Keratinocyte (primary cell): ENCODE measurements at regions not wholly inside any gene's neighbourhood (a gene's known extent, or its start where the extent isn't known, plus 50 kb on each side); places are given as distances from the start of the nearest gene placed in this dataset.

ENCODE experiments used
- DNase-seq: peaks from one replicate; pipeline ENCODE4 v3.0.0-alpha.2; 2011; ENCODE audit warnings: low read depth, missing footprints, low spot score
- FAIRE-seq: peaks from 2 replicates; lab custom pipeline; 2011; peaks lifted over from hg19 to GRCh38; lab: Jason Lieb, UNC
- H2AFZ ChIP-seq: 2 replicates; pipeline ENCODE4 v1.6.0; 2012; ENCODE audit warnings: low read length, control low read depth, inconsistent platforms; ENCODE audit not compliant: control insufficient read depth
- H3K27ac ChIP-seq: 2 replicates; pipeline ENCODE4 v1.5.1; 2011; ENCODE audit warnings: low read length; ENCODE audit not compliant: control insufficient read depth, insufficient read depth
- H3K27me3 ChIP-seq: 3 replicates; pipeline ENCODE4 v1.6.0; 2011; ENCODE audit warnings: low read length; ENCODE audit not compliant: control insufficient read depth, insufficient read depth; ENCODE audit errors: extremely low read depth
- H3K36me3 ChIP-seq, 2 experiments: 2 replicates in 1 of 2; 3 replicates in 1 of 2; pipeline ENCODE4 v1.5.1; 2011; ENCODE audit warnings: low read length in 2 of 2, mild to moderate bottlenecking in 1 of 2; ENCODE audit not compliant: control insufficient read depth in 2 of 2, insufficient read depth in 2 of 2; ENCODE audit errors: extremely low read depth in 1 of 2
- H3K4me1 ChIP-seq: 3 replicates; pipeline ENCODE4 v1.5.1; 2011; ENCODE audit warnings: low read length; ENCODE audit not compliant: control insufficient read depth, insufficient read depth; ENCODE audit errors: extremely low read depth
- H3K4me2 ChIP-seq: 3 replicates; pipeline ENCODE4 v1.6.0; 2011; ENCODE audit warnings: low read depth, low read length; ENCODE audit not compliant: control insufficient read depth, insufficient read depth; ENCODE audit errors: extremely low read depth
- H3K4me3 ChIP-seq, 3 experiments: fragments of 200-600 bp in 1 of 3; sonication (generic) in 1 of 3; 2 replicates in 2 of 3; 3 replicates in 1 of 3; pipeline ENCODE4 v1.5.1; 2011 to 2016; ENCODE audit warnings: low read length in 3 of 3, mild to moderate bottlenecking in 3 of 3, control low read depth in 2 of 3, inconsistent platforms in 1 of 3, low read depth in 1 of 3, mixed read lengths in 1 of 3, mixed run types in 1 of 3, moderate library complexity in 1 of 3; ENCODE audit not compliant: control insufficient read depth in 2 of 3, insufficient read depth in 2 of 3; ENCODE audit errors: extremely low read depth in 1 of 3
- H3K79me2 ChIP-seq: 2 replicates; pipeline ENCODE4 v1.6.0; 2012; ENCODE audit warnings: low read length; ENCODE audit not compliant: control insufficient read depth, insufficient read depth
- H3K9ac ChIP-seq: 3 replicates; pipeline ENCODE4 v1.6.0; 2011; ENCODE audit warnings: low read length; ENCODE audit not compliant: control insufficient read depth, insufficient read depth; ENCODE audit errors: extremely low read depth
- H3K9me1 ChIP-seq: 3 replicates; pipeline ENCODE4 v1.6.0; 2011; ENCODE audit warnings: low read length; ENCODE audit not compliant: control insufficient read depth, insufficient read depth; ENCODE audit errors: extremely low read depth
- H3K9me3 ChIP-seq: 2 replicates; pipeline ENCODE4 v1.5.1; 2012; ENCODE audit warnings: low read depth, low read length; ENCODE audit not compliant: control insufficient read depth
- H4K20me1 ChIP-seq: 3 replicates; pipeline ENCODE4 v1.6.0; 2011; ENCODE audit warnings: low read length; ENCODE audit not compliant: control insufficient read depth, insufficient read depth; ENCODE audit errors: extremely low read depth
- EZH2 ChIP-seq: IDR thresholded peaks from one replicate; pipeline ENCODE4 v1.6.1; 2012; ENCODE audit warnings: inconsistent platforms, mild to moderate bottlenecking, low read length, moderate library complexity
- dilution Hi-C: fragments of 300-500 bp; cut with MboI; formaldehyde crosslinking; loops from one replicate; pipeline ENCODE4 v1.7.0; 2020; ENCODE audit warnings: low sequenced_read_pairs; ENCODE audit not compliant: extremely low pct_ligation_motif_present
- TF ChIP-seq, protein P1 (sequence below), 3 experiments: IDR thresholded peaks in 1 of 3; conservative IDR thresholded peaks in 1 of 3; optimal IDR thresholded peaks in 1 of 3; 2 replicates in 2 of 3; 3 replicates in 1 of 3; pipeline versions ENCODE3 to v1.5.1; 2011; ENCODE audit warnings: low read length in 3 of 3, mild to moderate bottlenecking in 3 of 3, moderate library complexity in 2 of 3, control low read depth in 1 of 3, inconsistent platforms in 1 of 3; ENCODE audit not compliant: insufficient read depth in 2 of 3; ENCODE audit errors: extremely low read depth in 1 of 3

- no peak for DNase-seq
- H3K4me2 ChIP-seq: no peak overlapping the region
- no peak for FAIRE-seq
- no peaks in the 10 kb centered on the region for H3K79me2 ChIP-seq
- H3K9me1 ChIP-seq: no peaks in the 10 kb centered on the region
- no peak overlapping the region for H2AFZ ChIP-seq
- no peaks in the 10 kb centered on the region for H3K36me3 ChIP-seq
- H4K20me1 ChIP-seq: no peaks in the 10 kb centered on the region
- no peaks in the 10 kb centered on the region for H3K4me1 ChIP-seq
- H3K27ac ChIP-seq: no peak overlapping the region
- no peak overlapping the region for H3K9ac ChIP-seq
- no peak overlapping the region for H3K4me3 ChIP-seq
- no peaks in the 10 kb centered on the region for H3K27me3 ChIP-seq
- H3K9me3 ChIP-seq: no peaks in the 10 kb centered on the region
- TF ChIP-seq, protein P1, sequence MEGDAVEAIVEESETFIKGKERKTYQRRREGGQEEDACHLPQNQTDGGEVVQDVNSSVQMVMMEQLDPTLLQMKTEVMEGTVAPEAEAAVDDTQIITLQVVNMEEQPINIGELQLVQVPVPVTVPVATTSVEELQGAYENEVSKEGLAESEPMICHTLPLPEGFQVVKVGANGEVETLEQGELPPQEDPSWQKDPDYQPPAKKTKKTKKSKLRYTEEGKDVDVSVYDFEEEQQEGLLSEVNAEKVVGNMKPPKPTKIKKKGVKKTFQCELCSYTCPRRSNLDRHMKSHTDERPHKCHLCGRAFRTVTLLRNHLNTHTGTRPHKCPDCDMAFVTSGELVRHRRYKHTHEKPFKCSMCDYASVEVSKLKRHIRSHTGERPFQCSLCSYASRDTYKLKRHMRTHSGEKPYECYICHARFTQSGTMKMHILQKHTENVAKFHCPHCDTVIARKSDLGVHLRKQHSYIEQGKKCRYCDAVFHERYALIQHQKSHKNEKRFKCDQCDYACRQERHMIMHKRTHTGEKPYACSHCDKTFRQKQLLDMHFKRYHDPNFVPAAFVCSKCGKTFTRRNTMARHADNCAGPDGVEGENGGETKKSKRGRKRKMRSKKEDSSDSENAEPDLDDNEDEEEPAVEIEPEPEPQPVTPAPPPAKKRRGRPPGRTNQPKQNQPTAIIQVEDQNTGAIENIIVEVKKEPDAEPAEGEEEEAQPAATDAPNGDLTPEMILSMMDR (optimal IDR thresholded peaks at IDR 0.05 in 1 of 3, IDR thresholded peaks at IDR 0.05 in 1 of 3, conservative IDR thresholded peaks at IDR 0.05 in 1 of 3; ENCODE audit: extremely low read depth in 1 of 3, insufficient read depth in 2 of 3, low read length in 3 of 3): no peak
- no peak for TF ChIP-seq EZH2
- dilution Hi-C loops: no loop called here
These were observed 203.5 kb upstream of the NEGR1 start for GRCh38 chr1:72485801-72486200.

GRCh38 chr1:72483846-72484357, 201.6 kb upstream of the NEGR1 start:
- no peaks in the 10 kb centered on the region for H3K4me1 ChIP-seq
- H3K36me3 ChIP-seq: no peaks in the 10 kb centered on the region
- DNase-seq (no peak), FAIRE-seq (no peak)
- H4K20me1 ChIP-seq: no peaks in the 10 kb centered on the region
- H2AFZ ChIP-seq: no peak overlapping the region
- no peaks in the 10 kb centered on the region for H3K27me3 ChIP-seq
- no peak overlapping the region for H3K27ac ChIP-seq
- TF ChIP-seq, protein P1 (optimal IDR thresholded peaks at IDR 0.05 in 1 of 3, IDR thresholded peaks at IDR 0.05 in 1 of 3, conservative IDR thresholded peaks at IDR 0.05 in 1 of 3; ENCODE audit: extremely low read depth in 1 of 3, insufficient read depth in 2 of 3, low read length in 3 of 3): no peak
- no peak for TF ChIP-seq EZH2
- no peak overlapping the region for H3K4me2 ChIP-seq
- no peak overlapping the region for H3K9ac ChIP-seq
- no peak overlapping the region for H3K4me3 ChIP-seq
- H3K9me1 ChIP-seq: no peaks in the 10 kb centered on the region
- dilution Hi-C loops: no loop called here
- no peaks in the 10 kb centered on the region for H3K9me3 ChIP-seq
- no peaks in the 10 kb centered on the region for H3K79me2 ChIP-seq
